ENCODE measurements at regions not wholly inside any gene's neighbourhood (a gene's known extent, or its start where the extent isn't known, plus 50 kb on each side); places are given as distances from the start of the nearest gene placed in this dataset.

GRCh38 chr6:93974332-93974731, 555.0 kb upstream of the EPHA7 start:
- H4K20me1 ChIP-seq (ENCODE audit: insufficient read depth) = no peaks in the 10 kb centered on the region
- H3K27me3 ChIP-seq (ENCODE audit: insufficient read depth, low read depth, low read length) = no peaks in the 10 kb centered on the region
- H3K9ac ChIP-seq (ENCODE audit: low read length) = no peak overlapping the region
- no peak overlapping the region for H2AFZ ChIP-seq (ENCODE audit: low read depth, low read length)
- TF ChIP-seq EP300 (conservative IDR thresholded peaks at IDR 0.05; ENCODE audit: poor library complexity, severe bottlenecking) (no peak), TAF1 (IDR thresholded peaks at IDR 0.05; ENCODE audit: low read depth) (no peak), RAD21 (conservative IDR thresholded peaks at IDR 0.05) (no peak), MXI1 (conservative IDR thresholded peaks at IDR 0.05; ENCODE audit: poor library complexity, severe bottlenecking) (no peak)
- H3K27ac ChIP-seq (ENCODE audit: low read length) = no peak overlapping the region
- no peak overlapping the region for H3K4me2 ChIP-seq (ENCODE audit: low read length)
- no peaks in the 10 kb centered on the region for H3K9me2 ChIP-seq (ENCODE audit: insufficient read depth, low read length)
- no peaks in the 10 kb centered on the region for H3K79me2 ChIP-seq (replicated peaks; ENCODE audit: insufficient read depth, low read length)
- H3K36me3 ChIP-seq (ENCODE audit: insufficient read depth, low read length) = no peaks in the 10 kb centered on the region
- no peaks in the 10 kb centered on the region for H3F3A ChIP-seq (ENCODE audit: insufficient read depth, low read length, poor library complexity, severe bottlenecking)
- H3K9me3 ChIP-seq (ENCODE audit: low read length) = no peaks in the 10 kb centered on the region
- H3K4me3 ChIP-seq (ENCODE audit: low read length) = no peak overlapping the region

- TF ChIP-seq SMC3 (conservative IDR thresholded peaks at IDR 0.05; ENCODE audit: poor library complexity) (no peak), CTCF (IDR thresholded peaks at IDR 0.05; ENCODE audit: poor library complexity, severe bottlenecking) (no peak), MXI1 (conservative IDR thresholded peaks at IDR 0.05; ENCODE audit: poor library complexity, severe bottlenecking) (no peak), TAF1 (IDR thresholded peaks at IDR 0.05; ENCODE audit: low read depth) (no peak)
- no peak overlapping the region for H3K4me3 ChIP-seq (ENCODE audit: low read length)
- H3K9ac ChIP-seq (ENCODE audit: low read length) = no peak overlapping the region
- no peaks in the 10 kb centered on the region for H3K27me3 ChIP-seq (ENCODE audit: insufficient read depth, low read depth, low read length)
- no peak overlapping the region for H2AFZ ChIP-seq (ENCODE audit: low read depth, low read length)
- H3K36me3 ChIP-seq (ENCODE audit: insufficient read depth, low read length) = no peaks in the 10 kb centered on the region
- no peaks in the 10 kb centered on the region for H3K79me2 ChIP-seq (replicated peaks; ENCODE audit: insufficient read depth, low read length)
- H3K27ac ChIP-seq (ENCODE audit: low read length) = no peak overlapping the region
- H3K9me2 ChIP-seq (ENCODE audit: insufficient read depth, low read length) = no peaks in the 10 kb centered on the region
- no peaks in the 10 kb centered on the region for H4K20me1 ChIP-seq (ENCODE audit: insufficient read depth)
- no peaks in the 10 kb centered on the region for H3K9me3 ChIP-seq (ENCODE audit: low read length)
- no peak overlapping the region for H3K4me2 ChIP-seq (ENCODE audit: low read length)
- H3F3A ChIP-seq (ENCODE audit: insufficient read depth, low read length, poor library complexity, severe bottlenecking) = no peaks in the 10 kb centered on the region
Observed at GRCh38 chr6:93972791-93973190, 553.4 kb upstream of the EPHA7 start.

- H2AFZ ChIP-seq (ENCODE audit: low read depth, low read length) = no peak overlapping the region
- TF ChIP-seq EZH2 (IDR thresholded peaks at IDR 0.05; ENCODE audit: borderline replicate concordance, insufficient read depth, low read length, poor library complexity, severe bottlenecking) = no peak
- no peak for TF ChIP-seq SMC3 (conservative IDR thresholded peaks at IDR 0.05; ENCODE audit: poor library complexity)
- no peak for TF ChIP-seq MXI1 (conservative IDR thresholded peaks at IDR 0.05; ENCODE audit: poor library complexity, severe bottlenecking)
- no peak for TF ChIP-seq CTCF (IDR thresholded peaks at IDR 0.05; ENCODE audit: poor library complexity, severe bottlenecking)
- TF ChIP-seq REST (IDR thresholded peaks at IDR 0.05; ENCODE audit: borderline replicate concordance) = no peak
- TF ChIP-seq EP300 (conservative IDR thresholded peaks at IDR 0.05; ENCODE audit: poor library complexity, severe bottlenecking) = no peak
- no peak for TF ChIP-seq RAD21 (conservative IDR thresholded peaks at IDR 0.05)
- TF ChIP-seq POLR2AphosphoS5 (IDR thresholded peaks at IDR 0.05) = no peak
- TF ChIP-seq TAF1 (IDR thresholded peaks at IDR 0.05; ENCODE audit: low read depth) = no peak
- H3K9me3 ChIP-seq (ENCODE audit: low read length) = no peaks in the 10 kb centered on the region
- no peak overlapping the region for H3K9ac ChIP-seq (ENCODE audit: low read length)
- no peak overlapping the region for H3K27ac ChIP-seq (ENCODE audit: low read length)
- H3K4me3 ChIP-seq (ENCODE audit: low read length) = no peak overlapping the region
- no peaks in the 10 kb centered on the region for H3K27me3 ChIP-seq (ENCODE audit: insufficient read depth, low read depth, low read length)
- no peak overlapping the region for H3K4me2 ChIP-seq (ENCODE audit: low read length)
- H3K36me3 ChIP-seq (ENCODE audit: insufficient read depth, low read length) = no peaks in the 10 kb centered on the region
- H3K9me2 ChIP-seq (ENCODE audit: insufficient read depth, low read length) = no peaks in the 10 kb centered on the region
- no peaks in the 10 kb centered on the region for H3K79me2 ChIP-seq (replicated peaks; ENCODE audit: insufficient read depth, low read length)
- H4K20me1 ChIP-seq (ENCODE audit: insufficient read depth) = no peaks in the 10 kb centered on the region
- H3F3A ChIP-seq (ENCODE audit: insufficient read depth, low read length, poor library complexity, severe bottlenecking) = no peaks in the 10 kb centered on the region
Observed at GRCh38 chr6:93970684-93971083, 551.3 kb upstream of the EPHA7 start.

Data from neural cell (in vitro differentiated cells).